GM19023 (cell line): ENCODE measurements at regions not wholly inside any gene's neighbourhood (a gene's known extent, or its start where the extent isn't known, plus 50 kb on each side); places are given as distances from the start of the nearest gene placed in this dataset.

Experiments used
- ATAC-seq: cut with Tn5 transposase; IDR thresholded peaks from one replicate; pipeline ENCODE4 v1.9.1; 2021; ENCODE audit warnings: mild to moderate bottlenecking, moderate library complexity; ENCODE audit not compliant: unreplicated experiment

DNA sequence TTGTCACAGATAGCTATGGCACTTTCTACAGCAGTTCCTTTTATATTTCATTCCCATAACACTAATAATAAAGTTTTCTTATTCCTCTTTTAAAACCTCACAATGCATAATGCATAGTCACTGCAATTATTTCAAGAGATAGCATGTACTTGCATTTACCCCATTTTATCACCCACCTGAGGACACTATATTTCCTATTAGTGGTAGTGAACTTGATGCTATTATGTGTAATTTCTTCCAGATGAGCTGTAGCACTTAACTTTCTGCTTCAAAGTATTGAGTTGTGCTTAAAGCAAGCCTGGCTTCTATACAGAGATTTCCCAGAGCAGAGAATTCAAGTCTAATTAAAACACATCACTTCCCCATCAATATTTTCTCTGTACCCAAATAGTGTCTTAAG, 461.1 kb downstream of the HTR7 start:
- no peak for ATAC-seq

GRCh38 chr10:90398566-90398965, 459.3 kb downstream of the HTR7 start:
- no peak for ATAC-seq

DNA sequence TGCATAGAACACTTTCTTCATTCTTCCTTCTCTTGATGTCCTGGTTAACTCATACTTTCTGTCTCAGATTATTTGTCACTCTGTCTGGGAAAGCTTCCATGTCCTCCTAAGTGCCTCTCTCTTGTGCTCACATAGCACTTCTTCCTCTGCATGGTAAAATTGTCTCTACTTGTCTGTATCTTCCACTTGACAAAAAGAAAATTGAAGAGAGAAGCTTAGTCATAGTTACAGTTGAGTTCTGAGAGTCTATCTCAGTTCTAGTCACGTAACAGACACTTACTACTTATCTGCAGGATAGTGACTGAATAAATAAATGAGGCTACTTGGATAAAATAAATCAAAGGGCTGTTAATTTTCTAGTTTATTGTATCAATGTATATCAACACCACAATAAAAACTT, 458.1 kb downstream of the HTR7 start:
- ATAC-seq = no peak

DNA sequence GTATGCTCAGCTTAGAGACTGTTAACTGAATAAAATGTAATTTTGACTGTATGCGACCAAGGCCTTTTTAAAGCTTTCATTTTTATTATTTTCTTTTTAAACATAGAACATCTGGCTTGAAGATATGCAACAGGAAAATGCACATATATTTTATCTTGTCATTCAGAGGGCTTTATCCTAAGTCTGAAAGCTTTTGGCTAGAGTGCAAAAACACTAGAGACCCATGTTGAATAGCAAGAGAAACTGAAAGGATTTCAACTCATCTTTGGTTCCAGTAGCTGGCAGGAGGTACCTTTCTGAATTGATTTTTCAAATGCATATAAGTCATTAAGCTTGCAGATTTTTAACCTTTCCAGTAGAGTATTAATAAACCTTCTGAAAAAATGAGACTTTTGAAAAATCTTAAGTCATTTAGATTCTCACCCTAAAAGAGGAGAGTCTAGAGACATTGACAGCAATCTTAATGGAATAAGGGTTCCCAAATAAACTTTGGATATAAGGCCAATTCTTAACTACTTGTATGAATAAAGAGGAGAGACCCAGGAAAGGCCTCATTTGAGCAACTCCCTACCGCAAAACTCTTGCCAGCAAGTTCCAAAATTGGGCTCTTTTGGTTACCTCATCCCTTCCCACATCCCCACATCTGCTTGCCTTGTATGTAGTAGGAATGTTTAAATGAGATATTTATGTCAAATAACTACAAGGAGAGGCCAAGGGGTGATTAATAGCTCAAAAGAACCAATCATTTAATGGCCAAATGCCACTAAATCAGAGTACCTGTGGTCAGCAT, 454.4 kb downstream of the HTR7 start:
- no peak for ATAC-seq

GRCh38 chr10:90407131-90407530, 450.7 kb downstream of the HTR7 start:
- ATAC-seq = no peak

GRCh38 chr10:90407851-90408250, 450.0 kb downstream of the HTR7 start:
- ATAC-seq = no peak

GRCh38 chr10:90412582-90412981, 445.3 kb downstream of the HTR7 start:
- no peak for ATAC-seq

DNA sequence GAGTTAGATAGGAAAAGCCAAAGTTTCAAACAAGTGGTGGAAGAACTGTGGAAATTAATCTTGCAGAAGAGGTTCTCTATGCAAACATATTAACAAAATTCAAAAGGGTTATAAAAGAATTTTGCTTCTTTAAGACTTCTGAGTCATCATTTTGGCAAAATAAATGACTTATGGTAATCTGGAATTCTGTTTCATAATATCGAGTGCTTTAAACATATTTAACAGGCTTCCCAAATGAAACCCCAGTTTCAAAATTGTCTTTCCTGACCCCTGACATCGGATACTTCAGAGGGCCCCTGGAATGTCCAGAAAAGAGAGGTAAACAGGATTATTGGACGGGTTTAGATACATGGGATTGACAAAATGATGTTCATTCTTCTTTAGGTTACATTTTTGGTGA, 444.6 kb downstream of the HTR7 start:
- ATAC-seq = no peak

GRCh38 chr10:90414926-90415325, 442.9 kb downstream of the HTR7 start:
- ATAC-seq = no peak

DNA sequence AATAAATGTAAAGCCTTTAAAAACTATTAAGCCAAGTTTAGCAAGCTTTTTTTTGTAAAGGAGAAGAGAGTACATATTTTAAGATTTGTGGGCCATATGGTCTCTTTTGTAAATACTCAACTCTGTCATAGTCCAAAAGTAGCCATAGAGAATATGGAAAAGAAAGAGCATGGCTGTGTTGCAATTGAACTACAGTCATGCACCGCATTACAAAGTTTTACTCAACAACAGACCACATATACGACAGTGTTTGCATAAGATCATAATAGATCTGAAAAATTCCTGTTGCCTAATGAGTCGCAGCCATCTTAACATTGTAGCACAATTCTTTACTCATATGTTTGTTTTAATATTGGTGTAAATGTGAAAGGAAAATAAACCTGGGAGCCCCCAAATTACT, 440.8 kb downstream of the HTR7 start:
- no peak for ATAC-seq

- ATAC-seq = no peak
These were observed 440.2 kb downstream of the HTR7 start for GRCh38 chr10:90417476-90418210.

DNA sequence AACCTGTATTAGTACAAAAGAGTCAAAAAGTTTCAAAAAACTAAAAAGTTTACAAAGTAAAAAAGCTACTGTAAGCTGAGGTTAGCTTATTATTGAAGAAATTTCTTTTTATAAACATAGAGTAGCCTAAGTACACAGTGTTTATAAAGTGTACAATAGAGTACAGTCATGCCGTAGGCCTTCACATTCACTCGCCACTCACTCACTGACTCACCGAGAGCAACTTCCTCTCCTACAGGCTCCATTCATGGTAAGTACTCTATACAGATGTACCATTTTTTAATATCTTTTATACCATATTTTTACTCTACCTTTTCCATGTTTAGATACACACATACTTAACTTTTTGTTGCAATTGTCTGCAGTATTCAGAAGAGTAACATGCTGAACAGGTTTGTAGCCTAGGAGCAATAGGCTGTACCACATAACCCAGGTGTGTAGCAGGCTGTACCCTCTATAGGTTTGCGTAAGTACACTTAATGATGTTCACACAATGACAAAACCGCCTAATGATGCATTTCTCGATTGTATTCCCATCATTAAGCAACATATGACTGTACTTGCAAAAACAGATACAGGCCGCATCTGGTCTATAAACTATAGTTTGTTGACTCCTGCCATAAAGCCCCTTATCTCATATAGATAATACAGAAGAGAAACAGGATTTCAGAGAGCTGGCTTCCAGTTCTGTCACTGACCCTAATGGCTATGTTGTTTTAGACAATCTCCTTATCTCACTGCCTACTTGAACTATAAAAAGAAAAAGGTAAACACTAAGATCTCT, 438.8 kb downstream of the HTR7 start:
- ATAC-seq = no peak

GRCh38 chr10:90420637-90421318, 437.1 kb downstream of the HTR7 start:
- peak; percentile 69 for ATAC-seq

GRCh38 chr10:90421874-90422273, 436.0 kb downstream of the HTR7 start:
- no peak for ATAC-seq

GRCh38 chr10:90424730-90425129, 433.1 kb downstream of the HTR7 start:
- ATAC-seq = no peak

GRCh38 chr10:90430186-90430585, 427.7 kb downstream of the HTR7 start:
- no peak for ATAC-seq

DNA sequence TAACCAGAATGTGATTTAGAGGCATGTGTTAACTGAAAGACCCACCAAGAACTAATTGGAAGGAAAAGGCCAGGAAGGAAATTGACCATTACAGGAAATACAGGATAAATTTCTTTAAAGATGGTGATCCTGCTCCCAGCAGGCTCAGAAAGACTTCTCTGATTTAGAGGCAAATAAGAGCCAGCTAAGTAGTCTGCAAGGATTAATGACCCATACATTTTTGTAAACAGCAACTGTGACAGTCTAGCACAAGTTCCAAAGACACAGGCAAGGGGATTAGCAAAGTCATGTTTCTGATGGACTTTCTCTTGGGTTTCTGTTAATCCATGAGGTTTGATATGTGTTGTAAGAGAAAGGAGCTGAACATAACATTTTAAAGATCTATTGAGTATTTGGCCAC, 425.0 kb downstream of the HTR7 start:
- no peak for ATAC-seq

DNA sequence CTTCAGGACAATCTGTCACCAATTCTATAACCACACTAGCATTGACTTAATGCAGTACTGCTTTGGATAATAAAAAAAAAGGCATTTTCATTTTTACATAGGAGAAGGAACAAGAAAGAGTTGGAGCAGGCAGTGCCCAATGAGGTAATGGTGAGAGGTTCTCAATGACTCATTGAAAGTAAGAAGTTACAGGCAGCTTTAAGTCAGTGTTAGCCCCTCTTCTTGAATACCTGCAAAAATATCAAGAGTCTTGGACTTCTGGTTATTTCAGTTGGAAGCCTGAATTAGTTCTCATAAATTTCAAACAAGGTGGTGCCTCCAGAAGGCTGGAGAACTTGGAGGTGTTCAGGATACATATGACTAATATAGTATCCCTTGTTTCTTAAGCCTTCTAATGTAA, 422.5 kb downstream of the HTR7 start:
- ATAC-seq = no peak

GRCh38 chr10:90437452-90437851, 420.4 kb downstream of the HTR7 start:
- ATAC-seq = no peak

GRCh38 chr10:90440870-90441269, 417.0 kb downstream of the HTR7 start:
- ATAC-seq = no peak

GRCh38 chr10:90443342-90443741, 414.5 kb downstream of the HTR7 start:
- ATAC-seq = no peak
